K562 (cell line): ENCODE measurements at regions not wholly inside any gene's neighbourhood (a gene's known extent, or its start where the extent isn't known, plus 50 kb on each side); places are given as distances from the start of the nearest gene placed in this dataset.

Experiments used
- ATAC-seq: fragments of 200-7000 bp; cut with Tn5 transposase; 3 replicates; pipeline ENCODE4 v1.9.1; 2020; ENCODE audit warnings: moderate library complexity
- BruUV-seq: library from RNA; stranded (reverse); fragments of 400-500 nt; replicated peaks from 2 replicates; lab custom pipeline; 2021; lab: Mats Ljungman, UMichigan
- CTCF ChIA-PET: fragments of 300-600 bp; formaldehyde crosslinking; extraction: SDS; loops from one replicate; lab custom pipeline; 2021; ENCODE audit warnings: low intra/inter-chr PET ratio; lab: Yijun Ruan, JAX
- POLR2A ChIA-PET: fragments of 300-600, 350-650 bp; sonication (Branson Sonifier 250); formaldehyde crosslinking; extraction: SDS; loops from one replicate; lab custom pipeline; 2021; ENCODE audit warnings: antibody characterized with exemption, inconsistent platforms; lab: Yijun Ruan, JAX
- DNase-seq, 4 experiments: peaks; one replicate each; pipeline versions ENCODE4 v3.0.0 to v3.0.0-alpha.2; 2011 to 2018; ENCODE audit warnings: low spot score in 3 of 4, mixed read lengths in 3 of 4; ENCODE audit errors: extremely low read depth in 1 of 4
- FAIRE-seq: peaks from 2 replicates; lab custom pipeline; 2011; peaks lifted over from hg19 to GRCh38; lab: Jason Lieb, UNC
- H2AFZ ChIP-seq: 2 replicates; pipeline ENCODE4 v1.6.0; 2011; ENCODE audit warnings: low read depth, low read length, control low read depth, inconsistent platforms
- H3K27ac ChIP-seq: fragments of 200-600 bp; 3 replicates; pipeline ENCODE4 v1.8.0; 2011; ENCODE audit warnings: low read depth, mild to moderate bottlenecking, control low read depth, inconsistent platforms, low read length, moderate library complexity, mixed read lengths; ENCODE audit errors: extremely low read depth
- H3K27me3 ChIP-seq, 2 experiments: fragments of 300-600 bp in 1 of 2; 2 replicates in 1 of 2; 3 replicates in 1 of 2; pipeline versions ENCODE4 v1.6.0 to v1.8.0; 2011; ENCODE audit warnings: inconsistent platforms in 2 of 2, low read length in 2 of 2, mild to moderate bottlenecking in 1 of 2, mixed read lengths in 1 of 2, moderate library complexity in 1 of 2; ENCODE audit not compliant: control insufficient read depth in 2 of 2, insufficient read depth in 2 of 2
- H3K36me3 ChIP-seq: fragments of 300-600 bp; 3 replicates; pipeline ENCODE4 v1.8.0; 2011; ENCODE audit warnings: mild to moderate bottlenecking, low read length, inconsistent platforms; ENCODE audit not compliant: control insufficient read depth, insufficient read depth
- H3K4me1 ChIP-seq, 2 experiments: fragments of 200-600 bp in 1 of 2; replicated peaks in 1 of 2; 2 replicates in 1 of 2; 3 replicates in 1 of 2; pipeline versions ENCODE4 v1.5.1 to v1.8.0; 2011; ENCODE audit warnings: inconsistent platforms in 2 of 2, low read length in 2 of 2, mild to moderate bottlenecking in 1 of 2, mixed read lengths in 1 of 2, moderate library complexity in 1 of 2; ENCODE audit not compliant: control insufficient read depth in 2 of 2, insufficient read depth in 2 of 2
- H3K4me2 ChIP-seq: 2 replicates; pipeline ENCODE4 v1.6.1; 2011; ENCODE audit warnings: low read length, control low read depth, inconsistent platforms, mixed read lengths; ENCODE audit not compliant: insufficient read depth
- H3K4me3 ChIP-seq: fragments of 200-600 bp; sonication (generic), shearing (Covaris generic); 2 replicates; pipeline ENCODE4 v1.5.1; 2016; ENCODE audit warnings: control low read depth, inconsistent platforms
- H3K79me2 ChIP-seq: fragments of 200-600 bp; 3 replicates; pipeline ENCODE4 v1.8.0; 2011; ENCODE audit warnings: low read length, inconsistent platforms; ENCODE audit not compliant: control insufficient read depth, insufficient read depth
- H3K9ac ChIP-seq, 2 experiments: 2 replicates each; pipeline versions ENCODE4 v1.6.0 to v1.6.1; 2011; ENCODE audit warnings: low read depth in 2 of 2, low read length in 2 of 2, control low read depth in 1 of 2, inconsistent platforms in 1 of 2, mild to moderate bottlenecking in 1 of 2, mixed read lengths in 1 of 2; ENCODE audit not compliant: insufficient read depth in 1 of 2
- H3K9me1 ChIP-seq: one replicate; pipeline ENCODE4 v1.6.0; 2011; ENCODE audit warnings: inconsistent platforms, mild to moderate bottlenecking, low read length, moderate library complexity; ENCODE audit not compliant: control insufficient read depth, insufficient read depth
- H3K9me3 ChIP-seq: replicated peaks from 2 replicates; pipeline ENCODE4 v1.5.1; 2011; ENCODE audit warnings: low read depth, low read length, inconsistent platforms; ENCODE audit not compliant: control insufficient read depth, insufficient read depth
- H4K20me1 ChIP-seq: replicated peaks from 2 replicates; pipeline ENCODE4 v1.6.1; 2011; ENCODE audit warnings: low read length, inconsistent platforms, mixed read lengths; ENCODE audit not compliant: control insufficient read depth, insufficient read depth
- BRF1 ChIP-seq: IDR thresholded peaks from 3 replicates; pipeline ENCODE4 v1.6.1; 2011; ENCODE audit warnings: borderline replicate concordance, mild to moderate bottlenecking; ENCODE audit not compliant: insufficient read length; ENCODE audit errors: extremely low read depth
- C11orf30 ChIP-seq: fragments of 450-650 bp; IDR thresholded peaks from 2 replicates; pipeline ENCODE4 v1.6.1; 2016; ENCODE audit warnings: low read depth, mild to moderate bottlenecking
- CBX1 ChIP-seq: sonication (generic); IDR thresholded peaks from 2 replicates; pipeline ENCODE4 v1.6.1; 2016; ENCODE audit warnings: antibody characterized with exemption, low read depth, mild to moderate bottlenecking
- FOXA3 ChIP-seq, 2 experiments: fragments of 450-650 bp in 1 of 2; sonication (generic) in 1 of 2; formaldehyde crosslinking; IDR thresholded peaks in 1 of 2; conservative IDR thresholded peaks in 1 of 2; 2 replicates each; pipeline versions ENCODE4 v1.4.0 to v1.8.0; 2020 to 2022; ENCODE audit warnings: mild to moderate bottlenecking in 2 of 2, missing genetic modification reagents in 1 of 2
- HDAC1 ChIP-seq, 2 experiments: fragments of 450-650 bp; IDR thresholded peaks; 2 replicates each; pipeline ENCODE4 v1.6.1; 2016 to 2017; ENCODE audit warnings: inconsistent platforms in 1 of 2, mild to moderate bottlenecking in 1 of 2, moderate library complexity in 1 of 2
- HDAC3 ChIP-seq: fragments of 450-650 bp; IDR thresholded peaks from 2 replicates; pipeline ENCODE4 v1.6.1; 2018; ENCODE audit warnings: borderline replicate concordance, mild to moderate bottlenecking, moderate library complexity; ENCODE audit not compliant: partially characterized antibody
- RBM34 ChIP-seq: fragments of 200-400 bp; formaldehyde crosslinking; IDR thresholded peaks from 2 replicates; pipeline ENCODE4 v1.6.1; 2018; ENCODE audit warnings: low read length, borderline replicate concordance; ENCODE audit not compliant: insufficient read depth
- SAFB ChIP-seq: fragments of 200-400 bp; formaldehyde crosslinking; IDR thresholded peaks from 2 replicates; pipeline ENCODE4 v1.6.1; 2017; ENCODE audit warnings: low read depth, low read length, borderline replicate concordance
- SIX5 ChIP-seq, 2 experiments: IDR thresholded peaks; 2 replicates each; pipeline ENCODE4 v1.6.1; 2011; ENCODE audit warnings: low read length in 2 of 2, borderline replicate concordance in 1 of 2, low read depth in 1 of 2, mild to moderate bottlenecking in 1 of 2, moderate library complexity in 1 of 2; ENCODE audit not compliant: insufficient read depth in 1 of 2
- TAF15 ChIP-seq: fragments of 200-400 bp; formaldehyde crosslinking; IDR thresholded peaks from 2 replicates; pipeline ENCODE4 v1.6.1; 2017; ENCODE audit warnings: mild to moderate bottlenecking, low read depth, low read length, moderate library complexity
- TCF7L2 ChIP-seq: fragments of 150-350 bp; IDR thresholded peaks from 2 replicates; pipeline ENCODE4 v1.6.1; 2016; ENCODE audit warnings: low read depth, mild to moderate bottlenecking, low read length, moderate library complexity
- TRIM24 ChIP-seq, 2 experiments: fragments of 450-650 bp; IDR thresholded peaks; 2 replicates each; pipeline ENCODE4 v1.6.1; 2016
- TSC22D4 ChIP-seq: fragments of 450-650 bp; IDR thresholded peaks from 2 replicates; pipeline ENCODE4 v1.6.1; 2016; ENCODE audit warnings: missing genetic modification characterization, missing biosample characterization, control low read depth
- ZNF23 ChIP-seq: fragments of 250-450 bp; sonication (Bioruptor Pico); IDR thresholded peaks from 2 replicates; pipeline ENCODE4 v1.4.0; 2020; ENCODE audit warnings: mild to moderate bottlenecking
- WGBS: fragments of 100-300 bp; shearing (Covaris generic); methylation state at CpG from one replicate; pipeline ENCODE4 v1.1.6; 2016; ENCODE audit warnings: low coverage, mixed read lengths; ENCODE audit not compliant: insufficient coverage; ENCODE audit errors: missing lambda C conversion rate; 5-methylcytosine and 5-hydroxymethylcytosine counted together
- in situ Hi-C: fragments of 300-500 bp; cut with MboI; formaldehyde crosslinking; loops from 4 replicates; pipeline ENCODE4 v1.15.0; 2018; ENCODE audit warnings: inconsistent platforms, mixed read lengths
- intact Hi-C: fragments of 100-400 bp; cut with micrococcal nuclease; formaldehyde crosslinking; loops from 2 replicates; pipeline ENCODE4 v1.14.2; 2022

- TF ChIP-seq RBM34 = no peak
- TF ChIP-seq CBX1 = no peak
- intact Hi-C loops (no loop called here), in situ Hi-C loops (no loop called here)
- no peaks in the 10 kb centered on the region for H4K20me1 ChIP-seq
- FAIRE-seq (no peak), DNase-seq (no peak), ATAC-seq (no peak)
- no peaks in the 10 kb centered on the region for H3K4me1 ChIP-seq
- ChIA-PET POLR2A (no interaction called here), CTCF (no interaction called here)
- no peak overlapping the region for H3K4me2 ChIP-seq
- WGBS = 44% methylated on average over 2 of the region's 2 CpGs
- no peaks in the 10 kb centered on the region for H3K79me2 ChIP-seq
- H3K27ac ChIP-seq = no peak overlapping the region
- no peaks in the 10 kb centered on the region for H3K27me3 ChIP-seq
- no peak overlapping the region for H2AFZ ChIP-seq
- no peaks in the 10 kb centered on the region for H3K9me1 ChIP-seq
- H3K36me3 ChIP-seq = no peaks in the 10 kb centered on the region
- BruUV-seq = no TSS peak
- H3K9ac ChIP-seq = no peak overlapping the region
- no peaks in the 10 kb centered on the region for H3K9me3 ChIP-seq
- no peak overlapping the region for H3K4me3 ChIP-seq
Measured at GRCh38 chr12:70077441-70077840, 165.8 kb upstream of the CNOT2 start.

DNA sequence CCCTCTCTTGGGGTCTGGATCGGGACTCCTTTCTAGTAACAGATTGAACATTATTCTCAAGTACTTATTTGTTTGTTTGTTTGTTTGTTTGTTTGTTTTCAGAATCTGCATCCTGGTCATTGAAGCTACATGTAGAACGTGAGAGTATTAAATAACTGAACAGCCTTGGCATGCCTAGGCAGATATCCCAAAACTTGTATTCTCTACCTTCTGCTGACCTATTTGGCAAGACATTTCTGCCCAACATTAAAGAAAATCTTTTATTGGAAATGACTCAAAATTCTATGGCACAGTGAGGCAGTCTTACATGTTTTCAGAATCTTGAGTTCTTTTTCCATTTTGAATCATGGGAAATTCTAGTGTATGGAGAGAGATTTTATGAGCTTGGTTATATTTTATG is 165.1 kb upstream of the CNOT2 start:
- Histone ChIP-seq H3K36me3 (no peaks in the 10 kb centered on the region), H3K9me3 (no peaks in the 10 kb centered on the region), H3K9me1 (no peaks in the 10 kb centered on the region), H3K4me2 (no peak overlapping the region), H3K4me3 (no peak overlapping the region), H2AFZ (no peak overlapping the region), H3K79me2 (no peaks in the 10 kb centered on the region), H3K4me1 (no peaks in the 10 kb centered on the region), H3K27ac (no peak overlapping the region), H3K9ac (no peak overlapping the region)
- DNase-seq (no peak), ATAC-seq (no peak), FAIRE-seq (no peak)
- no TSS peak for BruUV-seq
- in situ Hi-C loops = no loop called here
- 24% methylated on average over 2 of the region's 2 CpGs for WGBS
- intact Hi-C loops = no loop called here
- POLR2A ChIA-PET = interaction anchor here (0.6 kb wide), 1 partner anchor 15 kb away, joined by 3 read pairs; no protein-coding TSS in a partner anchor
- TF ChIP-seq SIX5 (IDR thresholded peaks at IDR 0.05; ENCODE audit: borderline replicate concordance in 1 of 2, insufficient read depth in 1 of 2, low read depth in 1 of 2, low read length in 2 of 2) (no peak), ZNF23 (CRISPR knock-in tag) (no peak), SAFB (no peak), TRIM24 (IDR thresholded peaks at IDR 0.05) (no peak), TAF15 (no peak), HDAC1 (IDR thresholded peaks at IDR 0.05) (no peak), HDAC3 (no peak), TCF7L2 (no peak), C11orf30 (no peak), BRF1 (no peak), TSC22D4 (tag) (no peak), FOXA3 (CRISPR knock-in tag; conservative IDR thresholded peaks at IDR 0.05 in 1 of 2, IDR thresholded peaks at IDR 0.05 in 1 of 2) (no peak)
- TF ChIP-seq, all 486 proteins: peak for 0
- CTCF ChIA-PET = no interaction called here
- Histone ChIP-seq H3K27me3 (no peaks in the 10 kb centered on the region), H4K20me1 (no peaks in the 10 kb centered on the region)
